A673 (cell line): ENCODE measurements at regions not wholly inside any gene's neighbourhood (a gene's known extent, or its start where the extent isn't known, plus 50 kb on each side); places are given as distances from the start of the nearest gene placed in this dataset.

Source experiments
- CTCF ChIP-seq: fragments of 300-800, 200-600 bp; sonication (generic); conservative IDR thresholded peaks from 2 replicates; pipeline ENCODE4 v1.5.1; 2017; ENCODE audit warnings: low read depth, mild to moderate bottlenecking, antibody characterized with exemption, low read length, moderate library complexity, mixed read lengths
- EZH2 ChIP-seq: fragments of 200-600 bp; sonication (generic); IDR thresholded peaks from 2 replicates; pipeline ENCODE4 v1.6.1; 2017; ENCODE audit warnings: borderline replicate concordance, low read depth, mild to moderate bottlenecking, mixed read lengths, antibody characterized with exemption, low read length; ENCODE audit not compliant: poor library complexity, severe bottlenecking

DNA sequence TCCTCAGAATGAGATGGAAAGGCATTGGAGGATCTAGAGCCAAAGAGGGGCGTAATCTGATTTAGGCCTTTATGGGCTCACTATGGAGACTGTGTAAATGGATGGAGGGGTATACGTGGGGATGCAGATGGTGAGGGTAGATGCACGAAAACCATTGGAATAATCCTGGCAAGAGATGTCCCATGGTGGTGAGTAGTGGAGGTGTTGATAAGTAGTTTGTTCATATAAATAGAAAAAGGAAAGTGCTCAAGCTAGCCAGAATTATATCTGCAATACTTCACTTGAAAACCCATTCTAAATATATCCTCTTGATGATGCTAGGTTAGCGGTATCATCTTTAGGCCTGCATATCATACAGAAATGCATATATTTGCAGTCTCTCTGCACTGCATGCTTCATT lies 459.7 kb downstream of the CDH2 start:
- TF ChIP-seq CTCF = no peak
- TF ChIP-seq EZH2 = no peak
